Kidney capillary endothelial cell (primary cell): ENCODE measurements at regions not wholly inside any gene's neighbourhood (a gene's known extent, or its start where the extent isn't known, plus 50 kb on each side); places are given as distances from the start of the nearest gene placed in this dataset.
"Not testable (repeated sequence)": the region's sequence is repeated elsewhere in the genome, so short reads cannot be mapped to it uniquely, and the experiment has no call there.

Source experiments
- DNase-seq: peaks from one replicate; pipeline ENCODE4 v3.0.0-alpha.2; 2018; ENCODE audit warnings: low spot score

GRCh38 chrX:47302396-47302795 lies 68.0 kb upstream of the ZNF157 start:
- no peak for DNase-seq

GRCh38 chrX:47306471-47307023 lies 63.8 kb upstream of the ZNF157 start:
- not testable (repeated sequence) for DNase-seq

- DNase-seq, result peak; percentile 16
These were observed 58.2 kb upstream of the ZNF157 start for GRCh38 chrX:47311932-47312774.

- DNase-seq, result no peak
These were observed 57.3 kb upstream of the ZNF157 start for GRCh38 chrX:47313056-47313455.

GRCh38 chrX:47316276-47317025 lies 53.9 kb upstream of the ZNF157 start:
- no peak for DNase-seq
